GM23248 (cell line): ENCODE measurements at regions not wholly inside any gene's neighbourhood (a gene's known extent, or its start where the extent isn't known, plus 50 kb on each side); places are given as distances from the start of the nearest gene placed in this dataset.

Experiments used
- EZH2 ChIP-seq: fragments of 200-600 bp; sonication (generic); IDR thresholded peaks from 2 replicates; pipeline ENCODE4 v1.6.1; 2018; ENCODE audit warnings: antibody characterized with exemption, mild to moderate bottlenecking; ENCODE audit not compliant: insufficient read depth, poor library complexity, severe bottlenecking
- EZH2phosphoT487 ChIP-seq: fragments of 200-600 bp; sonication (generic); IDR thresholded peaks from 2 replicates; pipeline ENCODE4 v1.6.1; 2018; ENCODE audit warnings: antibody characterized with exemption, moderate library complexity, mild to moderate bottlenecking, low read depth; ENCODE audit not compliant: insufficient read depth

GRCh38 chr2:16328521-16329190 is 337.0 kb downstream of the CYRIA start:
- no peak for TF ChIP-seq EZH2
- no peak for TF ChIP-seq EZH2phosphoT487
